ENCODE measurements at regions not wholly inside any gene's neighbourhood (a gene's known extent, or its start where the extent isn't known, plus 50 kb on each side); places are given as distances from the start of the nearest gene placed in this dataset.

DNA sequence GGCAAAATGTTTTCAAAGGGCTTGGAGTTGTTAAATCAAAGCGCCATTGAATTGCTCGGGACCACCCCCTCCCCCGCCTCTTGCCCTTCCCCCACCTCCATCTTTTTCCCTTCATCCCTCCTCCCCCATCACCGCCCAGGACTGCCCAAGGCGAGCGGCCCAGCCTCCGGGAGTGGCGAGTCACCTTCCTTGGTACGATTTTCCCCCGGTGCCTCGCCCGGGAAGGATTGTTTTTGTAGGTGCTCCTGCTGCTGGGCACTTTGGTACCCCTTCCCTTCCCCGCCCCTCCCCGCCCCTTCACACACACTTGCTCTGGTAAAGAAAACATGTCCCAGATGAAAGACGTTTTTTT lies 61.2 kb downstream of the TMEM174 start:
- Histone ChIP-seq H3K36me3 (no peaks in the 10 kb centered on the region), H3K4me1 (peaks cover 24% of the 10 kb centered on the region), H3K27me3 (no peaks in the 10 kb centered on the region), H3K9me3 (no peaks in the 10 kb centered on the region), H3K27ac (no peak overlapping the region), H3K4me3 (peak overlapping the region; percentile 30 to 41)
- intact Hi-C loops (cut with DNase I): no loop called here
- DNase-seq (ENCODE audit: extremely low spot score in 2 of 2): peak in 1 of 2 donors; percentile 79
- TF ChIP-seq, protein P1, sequence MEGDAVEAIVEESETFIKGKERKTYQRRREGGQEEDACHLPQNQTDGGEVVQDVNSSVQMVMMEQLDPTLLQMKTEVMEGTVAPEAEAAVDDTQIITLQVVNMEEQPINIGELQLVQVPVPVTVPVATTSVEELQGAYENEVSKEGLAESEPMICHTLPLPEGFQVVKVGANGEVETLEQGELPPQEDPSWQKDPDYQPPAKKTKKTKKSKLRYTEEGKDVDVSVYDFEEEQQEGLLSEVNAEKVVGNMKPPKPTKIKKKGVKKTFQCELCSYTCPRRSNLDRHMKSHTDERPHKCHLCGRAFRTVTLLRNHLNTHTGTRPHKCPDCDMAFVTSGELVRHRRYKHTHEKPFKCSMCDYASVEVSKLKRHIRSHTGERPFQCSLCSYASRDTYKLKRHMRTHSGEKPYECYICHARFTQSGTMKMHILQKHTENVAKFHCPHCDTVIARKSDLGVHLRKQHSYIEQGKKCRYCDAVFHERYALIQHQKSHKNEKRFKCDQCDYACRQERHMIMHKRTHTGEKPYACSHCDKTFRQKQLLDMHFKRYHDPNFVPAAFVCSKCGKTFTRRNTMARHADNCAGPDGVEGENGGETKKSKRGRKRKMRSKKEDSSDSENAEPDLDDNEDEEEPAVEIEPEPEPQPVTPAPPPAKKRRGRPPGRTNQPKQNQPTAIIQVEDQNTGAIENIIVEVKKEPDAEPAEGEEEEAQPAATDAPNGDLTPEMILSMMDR (IDR thresholded peaks at IDR 0.05): no peak
- no peak for TF ChIP-seq POLR2A (IDR thresholded peaks at IDR 0.05)
- TF ChIP-seq POLR2AphosphoS5 (IDR thresholded peaks at IDR 0.05; ENCODE audit: insufficient read depth in 1 of 2, low read depth in 1 of 2): no peak

- Histone ChIP-seq H3K27me3 (no peaks in the 10 kb centered on the region), H3K9me3 (no peaks in the 10 kb centered on the region), H3K36me3 (no peaks in the 10 kb centered on the region), H3K27ac (no peak overlapping the region), H3K4me1 (peaks cover 24% of the 10 kb centered on the region), H3K4me3 (peak overlapping the region; percentile 30 to 41)
- TF ChIP-seq, protein P1 (IDR thresholded peaks at IDR 0.05): no peak
- TF ChIP-seq POLR2A (IDR thresholded peaks at IDR 0.05): no peak
- no peak for TF ChIP-seq POLR2AphosphoS5 (IDR thresholded peaks at IDR 0.05; ENCODE audit: insufficient read depth in 1 of 2, low read depth in 1 of 2)
- DNase-seq (ENCODE audit: extremely low spot score in 2 of 2): no peak
- intact Hi-C loops (cut with DNase I): no loop called here
Measured at GRCh38 chr5:73233461-73234203, 60.6 kb downstream of the TMEM174 start.

- intact Hi-C loops (cut with DNase I): no loop called here
- DNase-seq (ENCODE audit: extremely low spot score in 2 of 2): no peak
- Histone ChIP-seq H3K36me3 (no peaks in the 10 kb centered on the region), H3K9me3 (no peaks in the 10 kb centered on the region), H3K27me3 (no peaks in the 10 kb centered on the region), H3K4me3 (peak overlapping the region; percentile 30 to 41), H3K27ac (no peak overlapping the region), H3K4me1 (peaks cover 24% of the 10 kb centered on the region)
- no peak for TF ChIP-seq POLR2AphosphoS5 (IDR thresholded peaks at IDR 0.05; ENCODE audit: insufficient read depth in 1 of 2, low read depth in 1 of 2)
- TF ChIP-seq, protein P1 (IDR thresholded peaks at IDR 0.05): no peak
- TF ChIP-seq POLR2A (IDR thresholded peaks at IDR 0.05): no peak
Measured at GRCh38 chr5:73233053-73233460, 60.1 kb downstream of the TMEM174 start.

- TF ChIP-seq POLR2A (IDR thresholded peaks at IDR 0.05) (no peak), POLR2AphosphoS5 (IDR thresholded peaks at IDR 0.05; ENCODE audit: insufficient read depth in 1 of 2, low read depth in 1 of 2) (no peak)
- TF ChIP-seq, protein P1 (IDR thresholded peaks at IDR 0.05): no peak
- intact Hi-C loops (cut with DNase I): no loop called here
- H3K27me3 ChIP-seq: no peaks in the 10 kb centered on the region
- no peak for DNase-seq (ENCODE audit: extremely low spot score in 2 of 2)
- H3K27ac ChIP-seq: no peak overlapping the region
- peaks cover 24% of the 10 kb centered on the region for H3K4me1 ChIP-seq
- no peaks in the 10 kb centered on the region for H3K9me3 ChIP-seq
- H3K4me3 ChIP-seq: no peak overlapping the region
- H3K36me3 ChIP-seq: no peaks in the 10 kb centered on the region
Measured at GRCh38 chr5:73232266-73233041, 59.5 kb downstream of the TMEM174 start.
